ENCODE measurements at regions not wholly inside any gene's neighbourhood (a gene's known extent, or its start where the extent isn't known, plus 50 kb on each side); places are given as distances from the start of the nearest gene placed in this dataset.

DNA sequence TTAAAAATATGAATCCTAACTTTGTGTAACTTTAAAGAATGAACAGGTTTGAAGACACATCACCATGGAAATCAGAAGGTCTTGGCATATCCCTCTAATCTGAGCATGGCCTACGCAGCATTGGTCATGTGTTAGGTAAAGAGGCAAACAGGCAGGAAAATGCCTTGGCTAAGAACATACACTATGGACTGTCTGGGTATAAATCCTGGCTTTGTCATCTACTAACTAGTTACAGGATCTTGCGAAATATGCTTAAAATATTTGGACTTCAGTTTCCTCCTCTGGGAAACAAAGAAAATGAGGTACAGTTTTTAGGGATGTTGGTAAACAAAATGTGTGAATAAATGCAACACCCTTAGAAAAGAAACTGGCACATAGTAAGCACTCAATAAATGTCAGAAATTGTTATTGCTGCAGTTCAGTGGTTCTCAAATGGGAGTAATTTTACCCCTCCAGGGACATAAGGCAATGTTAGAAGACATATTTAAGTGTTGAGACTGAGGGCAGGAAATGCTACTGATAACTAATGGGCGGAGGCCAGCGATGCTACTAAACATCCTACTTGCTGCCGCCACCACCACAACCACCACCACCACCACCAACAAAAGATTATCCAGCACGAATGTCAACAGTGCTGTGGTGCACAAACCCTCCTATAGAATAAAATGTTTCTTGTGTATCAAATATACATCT is 770.8 kb upstream of the SOX9 start:
- Histone ChIP-seq H3K9me3 (ENCODE audit: low read length) (no peaks in the 10 kb centered on the region), H3K4me1 (ENCODE audit: insufficient read depth, low read length, severe bottlenecking) (no peaks in the 10 kb centered on the region), H3K36me3 (ENCODE audit: insufficient read depth, low read length) (no peaks in the 10 kb centered on the region), H3K79me2 (ENCODE audit: insufficient read depth, low read length) (no peaks in the 10 kb centered on the region), H3K9me2 (ENCODE audit: low read depth, low read length) (no peaks in the 10 kb centered on the region), H3K4me2 (ENCODE audit: low read length) (no peak overlapping the region), H3K27me3 (ENCODE audit: insufficient read depth, low read length) (no peaks in the 10 kb centered on the region), H3F3A (ENCODE audit: insufficient read depth, low read length) (no peaks in the 10 kb centered on the region), H3K27ac (ENCODE audit: low read depth, low read length, poor library complexity, severe bottlenecking) (no peak overlapping the region), H4K20me1 (ENCODE audit: insufficient read depth, low read length) (no peaks in the 10 kb centered on the region), H3K9ac (ENCODE audit: low read length) (no peak overlapping the region), H2AFZ (ENCODE audit: low read length) (no peak overlapping the region), H3K4me3 (ENCODE audit: low read depth, low read length, poor library complexity, severe bottlenecking) (no peak overlapping the region)
- TF ChIP-seq EZH2 (IDR thresholded peaks at IDR 0.05; ENCODE audit: borderline replicate concordance, low read length): no peak
- TF ChIP-seq, protein P1, sequence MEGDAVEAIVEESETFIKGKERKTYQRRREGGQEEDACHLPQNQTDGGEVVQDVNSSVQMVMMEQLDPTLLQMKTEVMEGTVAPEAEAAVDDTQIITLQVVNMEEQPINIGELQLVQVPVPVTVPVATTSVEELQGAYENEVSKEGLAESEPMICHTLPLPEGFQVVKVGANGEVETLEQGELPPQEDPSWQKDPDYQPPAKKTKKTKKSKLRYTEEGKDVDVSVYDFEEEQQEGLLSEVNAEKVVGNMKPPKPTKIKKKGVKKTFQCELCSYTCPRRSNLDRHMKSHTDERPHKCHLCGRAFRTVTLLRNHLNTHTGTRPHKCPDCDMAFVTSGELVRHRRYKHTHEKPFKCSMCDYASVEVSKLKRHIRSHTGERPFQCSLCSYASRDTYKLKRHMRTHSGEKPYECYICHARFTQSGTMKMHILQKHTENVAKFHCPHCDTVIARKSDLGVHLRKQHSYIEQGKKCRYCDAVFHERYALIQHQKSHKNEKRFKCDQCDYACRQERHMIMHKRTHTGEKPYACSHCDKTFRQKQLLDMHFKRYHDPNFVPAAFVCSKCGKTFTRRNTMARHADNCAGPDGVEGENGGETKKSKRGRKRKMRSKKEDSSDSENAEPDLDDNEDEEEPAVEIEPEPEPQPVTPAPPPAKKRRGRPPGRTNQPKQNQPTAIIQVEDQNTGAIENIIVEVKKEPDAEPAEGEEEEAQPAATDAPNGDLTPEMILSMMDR (IDR thresholded peaks at IDR 0.05; ENCODE audit: low read length): no peak

DNA sequence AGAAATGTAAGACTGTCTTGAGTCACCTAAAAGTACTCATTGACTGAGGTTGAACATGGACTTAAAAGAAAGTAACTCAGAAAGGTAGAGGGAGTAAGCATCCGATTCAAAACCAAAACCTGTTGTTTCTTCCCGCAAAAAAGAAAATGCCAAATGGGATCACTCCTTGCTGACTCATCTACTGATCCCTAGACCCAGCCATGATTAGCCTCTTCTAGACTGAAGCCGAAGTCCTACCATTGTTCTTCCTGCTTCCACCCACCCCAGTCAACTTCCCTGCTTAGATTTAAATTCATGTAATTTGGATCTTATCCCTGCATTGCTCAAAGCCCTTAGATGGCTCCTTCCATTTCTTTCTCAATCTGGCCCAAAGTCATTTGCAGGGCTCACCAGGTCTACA is 760.5 kb upstream of the SOX9 start:
- Histone ChIP-seq H3K9me3 (ENCODE audit: low read length) (no peaks in the 10 kb centered on the region), H3K4me1 (ENCODE audit: insufficient read depth, low read length, severe bottlenecking) (no peaks in the 10 kb centered on the region), H3K27me3 (ENCODE audit: insufficient read depth, low read length) (no peaks in the 10 kb centered on the region), H3K27ac (ENCODE audit: low read depth, low read length, poor library complexity, severe bottlenecking) (no peak overlapping the region), H4K20me1 (ENCODE audit: insufficient read depth, low read length) (no peaks in the 10 kb centered on the region), H3K36me3 (ENCODE audit: insufficient read depth, low read length) (no peaks in the 10 kb centered on the region), H3K4me3 (ENCODE audit: low read depth, low read length, poor library complexity, severe bottlenecking) (no peak overlapping the region), H3K9ac (ENCODE audit: low read length) (no peak overlapping the region), H3F3A (ENCODE audit: insufficient read depth, low read length) (no peaks in the 10 kb centered on the region), H3K9me2 (ENCODE audit: low read depth, low read length) (no peaks in the 10 kb centered on the region), H3K4me2 (ENCODE audit: low read length) (no peak overlapping the region), H2AFZ (ENCODE audit: low read length) (no peak overlapping the region), H3K79me2 (ENCODE audit: insufficient read depth, low read length) (no peaks in the 10 kb centered on the region)
- TF ChIP-seq, protein P1 (IDR thresholded peaks at IDR 0.05; ENCODE audit: low read length): no peak
- no peak for TF ChIP-seq EZH2 (IDR thresholded peaks at IDR 0.05; ENCODE audit: borderline replicate concordance, low read length)

DNA sequence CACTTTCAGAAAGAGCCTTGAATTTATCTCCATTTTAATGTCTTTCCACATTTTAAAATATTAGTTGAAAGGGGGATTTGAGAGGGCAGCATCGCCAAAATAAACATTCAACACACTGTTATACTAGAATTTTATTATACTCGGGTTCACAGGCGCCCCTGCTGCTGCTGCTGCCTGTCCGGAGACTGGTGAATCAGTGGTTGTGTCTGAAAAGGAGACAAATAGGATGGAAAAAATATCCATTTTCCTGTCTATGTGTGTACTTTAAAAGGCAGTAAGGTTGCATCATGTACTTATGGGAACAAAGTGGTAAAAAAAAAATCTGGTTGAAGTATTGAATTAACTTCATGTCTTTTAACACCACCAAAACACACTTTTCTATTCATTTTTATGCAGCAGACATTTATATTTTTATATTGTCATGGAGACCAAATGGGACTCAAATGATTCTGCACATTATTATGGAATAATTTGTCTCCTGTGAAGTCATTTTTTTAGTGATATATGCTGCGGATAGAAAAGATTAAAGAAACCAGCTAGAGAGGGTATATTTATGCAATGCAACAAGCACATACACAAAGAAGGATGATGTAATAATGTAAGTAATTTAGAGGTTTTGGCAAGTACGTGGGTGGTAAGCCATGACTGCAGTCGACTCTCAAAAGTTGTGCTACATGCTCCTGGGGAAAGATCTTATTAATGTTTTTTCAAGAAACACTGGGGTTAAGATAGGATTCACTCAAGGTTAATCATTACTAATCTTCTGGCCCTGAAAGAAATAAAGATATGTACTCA is 759.0 kb upstream of the SOX9 start:
- no peaks in the 10 kb centered on the region for H3K9me3 ChIP-seq (ENCODE audit: low read length)
- no peaks in the 10 kb centered on the region for H3K36me3 ChIP-seq (ENCODE audit: insufficient read depth, low read length)
- TF ChIP-seq, protein P1 (IDR thresholded peaks at IDR 0.05; ENCODE audit: low read length): no peak
- TF ChIP-seq EZH2 (IDR thresholded peaks at IDR 0.05; ENCODE audit: borderline replicate concordance, low read length): no peak
- no peak overlapping the region for H2AFZ ChIP-seq (ENCODE audit: low read length)
- no peaks in the 10 kb centered on the region for H3K79me2 ChIP-seq (ENCODE audit: insufficient read depth, low read length)
- no peak overlapping the region for H3K27ac ChIP-seq (ENCODE audit: low read depth, low read length, poor library complexity, severe bottlenecking)
- no peaks in the 10 kb centered on the region for H3K27me3 ChIP-seq (ENCODE audit: insufficient read depth, low read length)
- no peak overlapping the region for H3K4me3 ChIP-seq (ENCODE audit: low read depth, low read length, poor library complexity, severe bottlenecking)
- H4K20me1 ChIP-seq (ENCODE audit: insufficient read depth, low read length): no peaks in the 10 kb centered on the region
- no peak overlapping the region for H3K4me2 ChIP-seq (ENCODE audit: low read length)
- no peaks in the 10 kb centered on the region for H3F3A ChIP-seq (ENCODE audit: insufficient read depth, low read length)
- no peak overlapping the region for H3K9ac ChIP-seq (ENCODE audit: low read length)
- H3K4me1 ChIP-seq (ENCODE audit: insufficient read depth, low read length, severe bottlenecking): no peaks in the 10 kb centered on the region
- no peaks in the 10 kb centered on the region for H3K9me2 ChIP-seq (ENCODE audit: low read depth, low read length)

Measured in OCI-LY1 (cell line).